SK-N-SH (cell line): ENCODE measurements at regions not wholly inside any gene's neighbourhood (a gene's known extent, or its start where the extent isn't known, plus 50 kb on each side); places are given as distances from the start of the nearest gene placed in this dataset.

Source experiments
- CTCF ChIP-seq: fragments of 200-600 bp; sonication (generic); IDR thresholded peaks from 2 replicates; pipeline ENCODE4 v1.6.1; 2017; ENCODE audit warnings: antibody characterized with exemption, mild to moderate bottlenecking, moderate library complexity
- FOXJ3 ChIP-seq: sonication (generic); formaldehyde crosslinking; IDR thresholded peaks from 2 replicates; pipeline ENCODE4 v1.5.1; 2020; ENCODE audit warnings: mild to moderate bottlenecking, missing genetic modification reagents
- POLR2AphosphoS5 ChIP-seq: IDR thresholded peaks from 2 replicates; pipeline ENCODE4 v1.6.1; 2012; ENCODE audit warnings: low read depth, low read length
- REST ChIP-seq: IDR thresholded peaks from 2 replicates; pipeline ENCODE4 v1.6.1; 2012; ENCODE audit warnings: mild to moderate bottlenecking, low read depth, low read length, moderate library complexity
- RFX5 ChIP-seq: IDR thresholded peaks from 2 replicates; pipeline ENCODE4 v1.6.1; 2012; ENCODE audit warnings: mild to moderate bottlenecking, improper control_type of control experiment, low read length
- SMC3 ChIP-seq: IDR thresholded peaks from 2 replicates; pipeline ENCODE4 v1.6.1; 2012; ENCODE audit warnings: low read depth, low read length, improper control_type of control experiment
- TAF1 ChIP-seq: IDR thresholded peaks from 2 replicates; pipeline ENCODE4 v1.6.1; 2012; ENCODE audit warnings: low read depth, mild to moderate bottlenecking, low read length, moderate library complexity, borderline replicate concordance

GRCh38 chr9:32293091-32293490 is 91.4 kb upstream of the ACO1 start:
- TF ChIP-seq POLR2AphosphoS5 = no peak
- TF ChIP-seq RFX5 = no peak
- TF ChIP-seq CTCF = no peak
- no peak for TF ChIP-seq FOXJ3 (CRISPR knock-in tag)
- no peak for TF ChIP-seq SMC3
- no peak for TF ChIP-seq REST
- TF ChIP-seq TAF1 = no peak
